Activated B cell treated with CpG ODN at 0.5 μM for 24 hours (primary cell): ENCODE measurements at regions not wholly inside any gene's neighbourhood (a gene's known extent, or its start where the extent isn't known, plus 50 kb on each side); places are given as distances from the start of the nearest gene placed in this dataset.

Experiments
- ATAC-seq: fragments of 200-7000 bp; cut with Tn5 transposase; one replicate; pipeline ENCODE4 v1.10.0; 2021; ENCODE audit warnings: low read depth, mild to moderate bottlenecking, moderate library complexity
- CTCF ChIA-PET: fragments of 350-600 bp; sonication (Branson Sonifier 250); formaldehyde crosslinking; loops from one replicate; lab custom pipeline; 2021; ENCODE audit warnings: antibody characterized with exemption; lab: Charles Lee
- POLR2A ChIA-PET: fragments of 350-600 bp; sonication (Branson Sonifier 250); formaldehyde crosslinking; loops from one replicate; lab custom pipeline; 2021; ENCODE audit warnings: antibody characterized with exemption; lab: Charles Lee
- DNase-seq: peaks from one replicate; pipeline ENCODE4 v3.0.0; 2022
- H3K27ac Mint-ChIP-seq: one replicate; pipeline ENCODE4 v1.8.0; 2020; ENCODE audit warnings: mixed read lengths
- H3K27me3 Mint-ChIP-seq: one replicate; pipeline ENCODE4 v1.8.0; 2021; ENCODE audit warnings: mixed read lengths
- H3K36me3 Mint-ChIP-seq: one replicate; pipeline ENCODE4 v1.8.0; 2021; ENCODE audit warnings: low read depth, mixed read lengths
- H3K4me1 Mint-ChIP-seq: one replicate; pipeline ENCODE4 v1.8.0; 2021; ENCODE audit warnings: mixed read lengths
- H3K4me3 Mint-ChIP-seq: one replicate; pipeline ENCODE4 v1.8.0; 2020; ENCODE audit warnings: mild to moderate bottlenecking, mixed read lengths
- H3K9me3 Mint-ChIP-seq: one replicate; pipeline ENCODE4 v1.8.0; 2020; ENCODE audit warnings: mixed read lengths
- intact Hi-C: fragments of 100-400 bp; cut with micrococcal nuclease; formaldehyde crosslinking; loops from one replicate; pipeline ENCODE4 v1.15.1; 2024
- TF ChIP-seq, protein P1 (sequence below): fragments of 200-600 bp; IDR thresholded peaks from one replicate; pipeline ENCODE4 v1.8.0; 2022; ENCODE audit warnings: antibody characterized with exemption, mild to moderate bottlenecking

GRCh38 chr11:8826901-8827560 is 84.0 kb upstream of the AKIP1 start:
- no peak overlapping the region for H3K27ac Mint-ChIP-seq
- H3K27me3 Mint-ChIP-seq: peaks cover 3% of the 10 kb centered on the region
- ATAC-seq (no peak), DNase-seq (no peak)
- CTCF ChIA-PET: interaction anchor here (0.8 to 1.5 kb wide), 3 partner anchors 10 to 16 kb away, joined by 3 to 4 read pairs (median 3); a partner anchor contains a TSS
- peaks cover 2% of the 10 kb centered on the region for H3K4me1 Mint-ChIP-seq
- intact Hi-C loops: no loop called here
- H3K36me3 Mint-ChIP-seq: no peaks in the 10 kb centered on the region
- no peaks in the 10 kb centered on the region for H3K9me3 Mint-ChIP-seq
- TF ChIP-seq, protein P1, sequence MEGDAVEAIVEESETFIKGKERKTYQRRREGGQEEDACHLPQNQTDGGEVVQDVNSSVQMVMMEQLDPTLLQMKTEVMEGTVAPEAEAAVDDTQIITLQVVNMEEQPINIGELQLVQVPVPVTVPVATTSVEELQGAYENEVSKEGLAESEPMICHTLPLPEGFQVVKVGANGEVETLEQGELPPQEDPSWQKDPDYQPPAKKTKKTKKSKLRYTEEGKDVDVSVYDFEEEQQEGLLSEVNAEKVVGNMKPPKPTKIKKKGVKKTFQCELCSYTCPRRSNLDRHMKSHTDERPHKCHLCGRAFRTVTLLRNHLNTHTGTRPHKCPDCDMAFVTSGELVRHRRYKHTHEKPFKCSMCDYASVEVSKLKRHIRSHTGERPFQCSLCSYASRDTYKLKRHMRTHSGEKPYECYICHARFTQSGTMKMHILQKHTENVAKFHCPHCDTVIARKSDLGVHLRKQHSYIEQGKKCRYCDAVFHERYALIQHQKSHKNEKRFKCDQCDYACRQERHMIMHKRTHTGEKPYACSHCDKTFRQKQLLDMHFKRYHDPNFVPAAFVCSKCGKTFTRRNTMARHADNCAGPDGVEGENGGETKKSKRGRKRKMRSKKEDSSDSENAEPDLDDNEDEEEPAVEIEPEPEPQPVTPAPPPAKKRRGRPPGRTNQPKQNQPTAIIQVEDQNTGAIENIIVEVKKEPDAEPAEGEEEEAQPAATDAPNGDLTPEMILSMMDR: no peak
- POLR2A ChIA-PET: no interaction called here
- no peak overlapping the region for H3K4me3 Mint-ChIP-seq

DNA sequence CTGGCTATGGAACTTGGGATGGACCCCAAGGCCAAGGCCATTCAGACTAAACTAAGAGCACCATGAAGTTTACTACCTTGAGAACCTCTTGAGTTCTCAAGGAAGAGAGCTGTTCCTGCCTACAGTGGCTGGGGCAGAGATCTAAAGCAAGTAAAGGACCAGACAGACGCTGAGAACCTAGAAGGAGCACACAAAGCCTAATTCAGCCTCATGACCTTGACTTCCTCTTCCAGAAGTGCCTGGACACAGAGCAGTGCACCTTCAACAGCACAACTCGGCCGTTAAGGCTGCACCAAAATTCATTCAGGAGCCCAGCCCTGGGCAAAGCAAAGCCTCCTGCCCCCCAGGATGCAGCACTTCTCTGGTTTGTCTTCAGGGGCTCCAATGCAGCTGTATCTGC is 82.9 kb upstream of the AKIP1 start:
- no peaks in the 10 kb centered on the region for H3K9me3 Mint-ChIP-seq
- DNase-seq (no peak), ATAC-seq (no peak)
- H3K4me3 Mint-ChIP-seq: no peak overlapping the region
- no peaks in the 10 kb centered on the region for H3K27me3 Mint-ChIP-seq
- POLR2A ChIA-PET: no interaction called here
- H3K27ac Mint-ChIP-seq: no peak overlapping the region
- H3K4me1 Mint-ChIP-seq: peaks cover 9% of the 10 kb centered on the region
- no peaks in the 10 kb centered on the region for H3K36me3 Mint-ChIP-seq
- TF ChIP-seq, protein P1: no peak
- intact Hi-C loops: no loop called here
- CTCF ChIA-PET: no interaction called here

DNA sequence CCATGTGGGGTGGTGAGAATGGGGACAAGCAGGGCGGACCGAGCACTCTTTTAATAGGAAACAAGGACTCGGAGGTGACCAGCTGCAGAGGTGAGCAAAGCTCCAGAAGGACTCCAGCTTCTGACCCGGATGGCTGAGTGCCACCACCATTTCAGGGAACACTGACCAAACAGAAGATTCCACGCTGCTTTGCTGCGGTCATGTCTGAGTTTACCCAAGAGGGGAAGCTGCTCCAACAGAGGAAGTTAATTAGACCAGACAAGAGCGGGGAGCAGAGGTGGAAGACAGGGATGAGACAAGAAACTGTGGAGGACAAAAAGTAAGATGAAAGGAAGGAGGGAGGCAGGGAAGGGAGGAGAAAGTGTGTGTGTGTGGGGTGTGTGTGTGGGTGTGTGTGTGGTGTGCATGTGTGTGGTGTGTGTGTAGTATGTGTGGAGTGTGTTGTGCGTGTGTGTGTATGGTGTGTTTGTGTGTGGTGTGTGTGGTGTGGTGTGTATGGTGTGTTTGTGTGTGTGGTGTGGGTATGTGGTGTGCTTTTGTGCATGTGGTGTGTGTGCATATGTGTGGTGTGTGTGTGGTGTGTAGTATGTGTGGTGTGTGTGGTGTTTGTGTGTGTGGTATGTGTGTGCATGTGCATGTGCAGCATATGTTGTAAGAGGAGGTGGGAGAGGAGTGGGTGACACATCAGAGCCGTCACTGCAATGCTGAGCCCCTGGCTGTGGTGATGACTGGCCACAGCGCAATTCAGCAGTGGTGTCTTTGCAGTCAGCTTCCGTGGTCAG is 82.2 kb upstream of the AKIP1 start:
- CTCF ChIA-PET: no interaction called here
- Mint-ChIP-seq H3K27me3 (no peaks in the 10 kb centered on the region), H3K4me1 (peaks cover 15% of the 10 kb centered on the region), H3K36me3 (no peaks in the 10 kb centered on the region), H3K27ac (no peak overlapping the region), H3K9me3 (no peaks in the 10 kb centered on the region), H3K4me3 (no peak overlapping the region)
- intact Hi-C loops: no loop called here
- no peak for ATAC-seq
- DNase-seq: no peak
- TF ChIP-seq, protein P1: no peak
- POLR2A ChIA-PET: no interaction called here

DNA sequence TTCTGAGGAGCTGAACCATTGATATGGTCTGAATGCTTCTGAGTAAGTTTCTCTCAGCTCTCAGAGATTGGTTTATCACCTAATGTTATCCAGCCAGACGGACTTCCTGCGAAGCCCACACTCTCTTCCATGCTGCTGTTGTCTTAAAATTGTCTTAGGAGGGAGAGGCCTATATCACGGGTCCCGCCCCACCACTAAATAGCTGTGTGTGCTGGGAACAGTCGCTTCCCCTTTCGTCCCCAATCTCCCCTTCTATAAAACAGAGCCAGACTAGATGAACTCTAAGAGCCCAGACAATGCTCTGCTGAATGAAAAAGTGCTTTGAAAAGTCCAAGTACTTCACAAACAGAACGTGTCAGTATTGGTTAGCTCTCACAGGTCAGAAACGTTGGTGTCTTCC is 81.4 kb upstream of the AKIP1 start:
- ATAC-seq (no peak), DNase-seq (no peak)
- ChIA-PET POLR2A (no interaction called here), CTCF (no interaction called here)
- intact Hi-C loops: no loop called here
- Mint-ChIP-seq H3K9me3 (no peaks in the 10 kb centered on the region), H3K27ac (no peak overlapping the region), H3K36me3 (no peaks in the 10 kb centered on the region), H3K27me3 (no peaks in the 10 kb centered on the region), H3K4me1 (peaks cover 16% of the 10 kb centered on the region), H3K4me3 (no peak overlapping the region)
- TF ChIP-seq, protein P1: no peak

- H3K4me3 Mint-ChIP-seq: no peak overlapping the region
- ChIA-PET CTCF (no interaction called here), POLR2A (no interaction called here)
- H3K36me3 Mint-ChIP-seq: no peaks in the 10 kb centered on the region
- ATAC-seq: no peak
- H3K27ac Mint-ChIP-seq: no peak overlapping the region
- TF ChIP-seq, protein P1: no peak
- DNase-seq: no peak
- no peaks in the 10 kb centered on the region for H3K27me3 Mint-ChIP-seq
- H3K9me3 Mint-ChIP-seq: no peaks in the 10 kb centered on the region
- H3K4me1 Mint-ChIP-seq: peaks cover 16% of the 10 kb centered on the region
- intact Hi-C loops: loop anchor here (5.0 kb wide), 2 partner anchors 42 to 98 kb away; no protein-coding TSS in a partner anchor
Observed at GRCh38 chr11:8830641-8831040, 80.3 kb upstream of the AKIP1 start.
